GM19467 (cell line): ENCODE measurements at regions not wholly inside any gene's neighbourhood (a gene's known extent, or its start where the extent isn't known, plus 50 kb on each side); places are given as distances from the start of the nearest gene placed in this dataset.

Experiments
- ATAC-seq: cut with Tn5 transposase; IDR thresholded peaks from one replicate; pipeline ENCODE4 v1.9.1; 2021; ENCODE audit warnings: mild to moderate bottlenecking, moderate library complexity; ENCODE audit not compliant: unreplicated experiment

GRCh38 chr4:181523973-181524372, 719.2 kb upstream of the TENM3 start:
- no peak for ATAC-seq

GRCh38 chr4:181524499-181524898, 718.7 kb upstream of the TENM3 start:
- ATAC-seq = no peak

- ATAC-seq = no peak
Measured at GRCh38 chr4:181525634-181526033, 717.6 kb upstream of the TENM3 start.

- ATAC-seq = peak; percentile 81
Measured at GRCh38 chr4:181528570-181529184, 714.5 kb upstream of the TENM3 start.

GRCh38 chr4:181529537-181529936, 713.7 kb upstream of the TENM3 start:
- ATAC-seq = no peak

GRCh38 chr4:181536196-181536746, 706.9 kb upstream of the TENM3 start:
- ATAC-seq = no peak

GRCh38 chr4:181536811-181537434, 706.3 kb upstream of the TENM3 start:
- ATAC-seq = no peak

- ATAC-seq = no peak
Measured at GRCh38 chr4:181538431-181538830, 704.8 kb upstream of the TENM3 start.

- no peak for ATAC-seq
Measured at GRCh38 chr4:181541396-181541795, 701.8 kb upstream of the TENM3 start.

- no peak for ATAC-seq
Measured at GRCh38 chr4:181548873-181549575, 694.2 kb upstream of the TENM3 start.

- no peak for ATAC-seq
Measured at GRCh38 chr4:181549576-181550188, 693.5 kb upstream of the TENM3 start.

- no peak for ATAC-seq
Measured at GRCh38 chr4:181550381-181550780, 692.8 kb upstream of the TENM3 start.

- no peak for ATAC-seq
Measured at GRCh38 chr4:181559637-181560036, 683.6 kb upstream of the TENM3 start.

- ATAC-seq = no peak
Measured at GRCh38 chr4:181562399-181562798, 680.8 kb upstream of the TENM3 start.

- ATAC-seq = no peak
Measured at GRCh38 chr4:181564625-181565024, 678.6 kb upstream of the TENM3 start.

- ATAC-seq = no peak
Measured at GRCh38 chr4:181566490-181566889, 676.7 kb upstream of the TENM3 start.

GRCh38 chr4:181569553-181569952, 673.6 kb upstream of the TENM3 start:
- no peak for ATAC-seq

GRCh38 chr4:181578911-181579310, 664.3 kb upstream of the TENM3 start:
- ATAC-seq = no peak

GRCh38 chr4:181579486-181579885, 663.7 kb upstream of the TENM3 start:
- ATAC-seq = no peak

- ATAC-seq = no peak
Measured at GRCh38 chr4:181581983-181582382, 661.2 kb upstream of the TENM3 start.

GRCh38 chr4:181582595-181582994, 660.6 kb upstream of the TENM3 start:
- no peak for ATAC-seq
